ENCODE measurements at regions not wholly inside any gene's neighbourhood (a gene's known extent, or its start where the extent isn't known, plus 50 kb on each side); places are given as distances from the start of the nearest gene placed in this dataset.

DNA sequence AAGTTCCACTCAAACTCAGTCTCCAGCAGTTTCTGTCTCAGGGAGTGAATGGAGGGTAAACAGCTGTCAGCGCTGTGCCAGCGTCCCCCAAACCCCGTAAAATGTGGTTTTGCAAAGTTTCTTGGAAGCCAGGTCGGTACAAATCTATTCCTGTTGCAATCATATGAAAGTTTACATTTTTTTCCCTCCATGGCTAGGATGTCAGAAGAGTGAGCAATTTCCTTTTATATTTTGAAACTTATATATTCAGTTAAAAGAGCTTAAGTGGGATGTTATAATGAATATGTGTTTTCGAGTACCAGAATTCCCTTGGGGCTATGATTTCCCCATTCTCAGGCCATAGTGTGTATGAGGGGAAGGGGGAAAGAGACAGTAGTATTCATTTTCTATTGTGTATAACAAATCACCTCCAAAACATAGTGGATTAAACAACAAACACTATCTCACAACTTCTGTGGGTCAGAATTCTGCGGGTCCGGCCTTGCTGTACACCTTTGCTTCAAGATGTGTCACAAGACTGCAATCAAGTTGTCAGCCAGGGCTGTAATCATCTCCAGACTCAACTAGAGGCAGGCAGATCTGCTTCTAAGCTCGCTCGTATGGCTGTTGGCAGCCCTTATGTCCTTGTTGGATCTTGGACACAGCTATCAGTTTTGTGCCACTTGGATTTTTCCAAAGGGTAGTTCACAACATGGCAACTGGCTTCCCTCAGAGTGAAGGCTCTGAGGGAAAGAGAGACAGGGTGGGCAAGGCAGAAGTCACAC is 107.4 kb downstream of the SNX18 start:
- TF ChIP-seq CTCF (conservative IDR thresholded peaks at IDR 0.05) = no peak
- no peak overlapping the region for H3K27ac ChIP-seq

- TF ChIP-seq CTCF (conservative IDR thresholded peaks at IDR 0.05) = no peak
- H3K27ac ChIP-seq = no peak overlapping the region
Measured at GRCh38 chr5:54621709-54622108, 104.2 kb downstream of the SNX18 start.

DNA sequence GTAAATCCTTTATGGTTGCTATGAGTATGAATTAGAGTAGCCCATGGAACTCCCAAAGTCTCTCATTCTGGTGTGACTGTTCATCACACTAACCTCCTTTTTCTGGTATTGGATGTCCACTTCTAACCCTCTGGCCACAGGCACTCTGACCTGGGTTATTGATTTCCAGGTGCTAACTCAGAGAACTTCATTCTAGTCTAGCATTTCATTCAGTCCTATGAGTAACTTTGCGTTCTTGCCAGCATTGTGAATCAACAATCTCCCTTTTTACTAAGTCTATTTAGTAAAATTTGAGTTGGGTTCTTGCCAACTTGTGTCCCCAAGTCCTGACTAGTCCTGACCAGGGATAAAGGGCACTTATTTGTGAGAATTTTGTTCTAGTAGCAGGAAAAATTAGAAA is 103.5 kb downstream of the SNX18 start:
- H3K27ac ChIP-seq = no peak overlapping the region
- no peak for TF ChIP-seq CTCF (conservative IDR thresholded peaks at IDR 0.05)

- TF ChIP-seq CTCF (conservative IDR thresholded peaks at IDR 0.05) = no peak
- H3K27ac ChIP-seq = no peak overlapping the region
Measured at GRCh38 chr5:54620141-54620933, 102.8 kb downstream of the SNX18 start.

- TF ChIP-seq CTCF (conservative IDR thresholded peaks at IDR 0.05) = no peak
- H3K27ac ChIP-seq = no peak overlapping the region
Measured at GRCh38 chr5:54619731-54620130, 102.2 kb downstream of the SNX18 start.

DNA sequence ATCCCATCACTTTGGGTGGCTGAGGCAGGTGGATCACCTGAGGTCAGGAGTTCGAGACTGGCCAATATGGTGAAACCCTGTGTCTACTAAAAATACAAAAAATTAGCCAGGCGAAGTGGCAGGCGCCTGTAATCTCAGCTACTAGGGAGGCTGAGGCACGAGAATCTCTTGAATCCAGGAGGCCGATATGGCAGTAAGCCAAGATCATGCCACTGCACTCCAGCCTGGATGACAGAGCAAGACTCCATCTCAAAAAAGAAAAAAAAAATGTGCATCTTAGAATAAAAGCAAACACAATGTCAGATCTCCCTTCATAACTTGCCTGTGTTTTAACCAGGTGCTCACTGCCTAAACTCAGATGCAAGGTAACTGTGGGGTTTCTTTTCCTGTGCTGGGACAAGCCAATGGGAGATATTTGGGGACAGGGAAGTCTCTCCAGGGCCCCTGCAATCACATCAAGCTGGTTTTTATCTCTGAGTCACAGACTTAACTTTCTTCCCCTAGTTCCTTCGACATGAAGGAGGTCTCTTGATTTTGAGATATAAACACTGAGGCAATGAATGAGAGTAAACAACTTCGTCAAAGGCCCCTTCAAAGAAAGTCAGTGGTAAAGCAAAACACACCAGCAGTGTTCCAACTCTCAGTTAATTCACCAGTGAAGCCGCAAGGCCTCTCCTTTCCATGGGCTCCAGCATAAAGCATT is 99.1 kb downstream of the SNX18 start:
- H3K27ac ChIP-seq = no peak overlapping the region
- TF ChIP-seq CTCF (conservative IDR thresholded peaks at IDR 0.05) = no peak

DNA sequence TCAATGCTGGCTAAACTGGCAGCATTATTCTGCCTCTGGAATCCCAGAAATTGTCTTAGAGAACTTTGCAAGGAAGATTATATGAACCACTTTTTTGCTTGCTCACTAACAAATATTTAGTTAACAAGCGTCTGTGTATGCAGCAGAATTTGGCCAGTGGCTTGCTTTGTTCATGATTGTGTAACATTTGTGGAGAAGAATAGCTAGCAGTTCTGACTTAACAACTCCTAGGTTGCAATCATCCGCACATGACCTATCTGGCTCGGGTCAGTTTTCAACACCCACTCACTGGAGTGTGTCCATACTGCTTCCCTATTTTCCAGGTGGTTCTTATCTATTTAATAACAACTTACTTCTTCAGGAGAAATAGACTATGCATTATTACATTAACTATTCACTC is 98.5 kb downstream of the SNX18 start:
- H3K27ac ChIP-seq = peak overlapping the region; percentile 9; the same call in 1 of the 2 replicates
- no peak for TF ChIP-seq CTCF (conservative IDR thresholded peaks at IDR 0.05)
